GM18511 (cell line): ENCODE measurements at regions not wholly inside any gene's neighbourhood (a gene's known extent, or its start where the extent isn't known, plus 50 kb on each side); places are given as distances from the start of the nearest gene placed in this dataset.
"Not testable (repeated sequence)": the region's sequence is repeated elsewhere in the genome, so short reads cannot be mapped to it uniquely, and the experiment has no call there.

Experiments used
- ATAC-seq: cut with Tn5 transposase; IDR thresholded peaks from one replicate; pipeline ENCODE4 v1.9.1; 2021; ENCODE audit warnings: mild to moderate bottlenecking, moderate library complexity; ENCODE audit not compliant: unreplicated experiment

DNA sequence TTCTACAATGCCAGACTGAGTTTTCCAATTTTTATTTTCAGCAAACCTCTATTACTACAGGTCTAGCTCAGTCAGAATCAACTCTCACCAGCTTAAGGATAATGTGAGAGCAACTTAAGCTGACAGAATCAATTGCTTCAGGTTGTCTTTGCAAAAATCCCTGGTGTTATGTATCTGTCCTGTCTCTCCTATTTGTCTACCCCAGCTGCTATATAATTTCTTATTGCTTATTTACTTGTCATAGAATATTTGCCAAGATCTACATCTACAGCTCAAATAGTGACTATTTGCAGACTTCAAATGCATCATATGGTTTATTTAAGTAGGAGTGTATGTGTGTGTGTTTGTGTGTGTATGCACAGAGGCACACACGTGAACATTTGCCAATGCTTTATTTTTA is 54.1 kb downstream of the FOXG1 start:
- no peak for ATAC-seq

GRCh38 chr14:28821993-28822392 is 55.4 kb downstream of the FOXG1 start:
- no peak for ATAC-seq

DNA sequence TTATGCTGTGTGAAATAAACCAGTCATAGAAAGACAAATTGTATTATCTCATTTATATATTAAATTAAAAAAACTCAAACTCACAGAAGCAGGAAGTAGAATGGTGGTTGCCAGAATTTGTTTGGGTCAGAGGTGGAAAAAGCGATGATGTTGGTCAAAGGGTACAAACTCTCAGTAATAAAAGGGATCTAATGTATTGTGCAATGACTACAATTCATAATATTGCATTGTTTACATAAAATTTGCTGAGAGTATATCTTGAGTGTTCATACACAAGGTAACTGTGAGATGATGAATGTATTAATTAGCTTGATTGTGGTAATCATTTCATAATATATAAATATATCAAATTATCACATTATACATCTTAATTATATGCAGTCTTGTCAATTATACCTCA is 56.7 kb downstream of the FOXG1 start:
- no peak for ATAC-seq

DNA sequence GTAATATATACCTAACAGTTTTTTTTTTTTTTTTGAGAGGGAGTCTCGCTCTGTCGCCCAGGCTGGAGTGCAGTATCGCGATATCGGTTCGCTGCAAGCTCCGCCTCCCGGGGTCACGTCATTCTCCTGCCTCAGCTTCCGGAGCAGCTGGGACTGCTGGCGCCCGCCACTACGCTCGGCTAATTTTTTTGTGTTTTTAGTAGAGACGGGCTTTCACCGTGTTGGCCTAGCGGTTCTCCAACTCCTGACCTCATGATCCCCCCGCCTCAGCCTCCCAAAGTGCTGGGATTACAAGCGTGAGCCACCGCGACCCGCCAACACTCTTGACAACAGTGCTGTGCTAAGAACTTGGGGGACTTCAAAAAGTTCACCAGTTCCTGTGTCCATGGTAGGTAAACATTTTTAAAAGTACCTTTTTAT is 63.5 kb downstream of the FOXG1 start:
- ATAC-seq: no peak

GRCh38 chr14:28831126-28831525 is 64.5 kb downstream of the FOXG1 start:
- ATAC-seq: peak; percentile 99

- ATAC-seq: not testable (repeated sequence)
Measured at GRCh38 chr14:28842569-28842968, 76.0 kb downstream of the FOXG1 start.

DNA sequence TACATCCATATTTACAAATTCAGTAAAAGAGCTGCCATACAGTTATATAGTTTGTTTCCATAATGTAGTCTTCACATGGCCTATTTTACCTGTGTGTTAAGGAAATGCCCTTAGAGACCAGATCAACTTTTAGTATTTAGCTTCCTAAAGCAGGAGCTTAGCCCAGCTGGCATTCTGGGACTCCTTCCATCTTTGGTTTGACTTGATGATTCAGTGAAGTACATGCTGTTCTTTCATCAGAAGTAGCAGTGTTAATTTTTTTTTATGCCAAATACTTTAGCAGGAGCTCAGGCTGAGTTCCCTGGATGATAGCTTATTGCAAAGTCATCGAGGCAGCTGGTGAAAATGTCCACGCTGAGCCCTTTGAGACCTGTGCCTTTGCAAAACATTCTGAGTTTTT is 101.0 kb downstream of the FOXG1 start:
- no peak for ATAC-seq

- ATAC-seq: no peak
Measured at GRCh38 chr14:28870033-28870564, 103.5 kb downstream of the FOXG1 start.

DNA sequence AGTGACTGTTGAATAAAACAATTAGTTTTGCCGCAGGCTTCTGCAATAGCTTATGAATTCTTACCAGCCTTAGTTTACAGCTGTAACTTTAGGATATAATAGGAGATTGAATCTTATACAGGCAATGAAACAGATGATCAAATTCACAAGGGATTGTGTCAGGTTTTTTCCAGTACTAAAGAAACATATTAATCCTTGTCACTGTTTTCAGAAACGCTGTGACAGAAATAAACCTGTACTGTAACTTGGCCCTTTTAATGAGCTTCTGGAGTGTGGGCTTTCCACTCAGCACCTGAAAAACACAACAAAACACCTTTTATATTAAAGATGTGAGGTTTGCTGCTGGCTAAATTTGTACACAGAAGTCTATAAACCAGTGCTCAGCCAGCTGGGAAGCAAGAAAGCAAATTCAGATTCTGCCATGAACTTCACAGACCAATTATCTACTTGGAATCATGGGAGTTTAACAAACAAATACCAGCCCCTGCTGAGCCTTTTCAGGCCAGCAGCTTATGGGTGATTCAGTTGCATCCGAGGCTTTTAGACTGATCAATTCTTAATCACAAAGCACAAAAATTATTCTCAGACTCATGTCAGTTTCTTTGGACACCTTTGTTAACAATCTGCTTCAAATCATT is 109.5 kb downstream of the FOXG1 start:
- no peak for ATAC-seq

DNA sequence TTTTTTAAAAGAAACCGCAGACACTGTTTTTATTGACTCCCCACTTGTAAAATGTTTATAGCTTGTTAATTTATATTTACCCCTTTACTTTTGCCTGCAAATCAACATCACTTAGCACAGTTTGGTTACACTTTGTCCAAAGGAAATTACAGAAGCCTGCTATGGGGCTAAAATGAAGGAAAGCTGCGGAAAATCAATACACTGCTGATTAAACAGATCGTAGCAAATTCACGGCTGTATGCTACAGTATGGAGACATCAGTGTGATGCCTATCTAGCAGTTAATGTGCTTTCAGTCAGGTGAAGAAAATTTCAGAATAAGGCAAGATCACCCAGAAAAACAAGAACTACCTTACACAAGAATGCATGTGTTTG is 110.0 kb downstream of the FOXG1 start:
- no peak for ATAC-seq

GRCh38 chr14:28877923-28878322 is 111.3 kb downstream of the FOXG1 start:
- no peak for ATAC-seq

DNA sequence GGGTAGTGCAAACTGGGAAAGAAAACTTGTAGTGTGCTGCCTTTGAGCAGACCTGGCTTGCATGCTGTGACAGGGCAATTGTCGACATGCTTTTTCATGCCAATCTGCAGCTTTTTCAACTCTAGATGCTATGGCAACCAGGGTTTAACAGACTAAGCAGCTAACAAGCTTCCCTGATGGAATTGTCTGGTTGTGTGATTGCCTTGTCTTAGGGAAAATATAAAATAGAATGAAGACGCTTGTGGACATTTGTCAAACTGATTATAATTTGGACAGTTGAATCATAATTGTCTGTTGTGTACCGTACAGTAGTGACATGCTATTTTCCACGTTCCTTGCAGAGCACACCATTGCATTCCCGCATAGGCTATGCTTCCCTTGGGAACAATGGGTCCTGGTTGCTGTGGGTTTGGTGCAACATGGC is 113.0 kb downstream of the FOXG1 start:
- no peak for ATAC-seq

DNA sequence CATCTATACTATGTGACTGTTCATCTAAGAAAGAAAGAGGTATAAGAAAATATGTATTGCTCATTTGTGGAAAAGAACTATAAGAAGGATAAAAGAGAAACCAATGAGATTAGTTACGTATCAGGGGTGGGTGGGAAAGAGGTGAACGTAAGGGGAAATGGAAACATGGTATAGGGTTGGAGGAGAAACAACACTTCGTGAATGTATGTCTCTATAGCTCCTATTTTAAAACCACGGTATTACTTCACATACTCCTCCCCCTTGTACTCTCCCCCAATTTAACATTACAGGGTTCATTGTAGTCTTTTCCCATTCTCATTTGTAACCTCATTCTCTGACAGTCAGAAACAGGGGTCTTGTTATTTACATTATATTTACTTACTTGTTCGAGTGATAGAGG is 120.4 kb downstream of the FOXG1 start:
- ATAC-seq: no peak

- no peak for ATAC-seq
Measured at GRCh38 chr14:28895389-28895788, 128.8 kb downstream of the FOXG1 start.

DNA sequence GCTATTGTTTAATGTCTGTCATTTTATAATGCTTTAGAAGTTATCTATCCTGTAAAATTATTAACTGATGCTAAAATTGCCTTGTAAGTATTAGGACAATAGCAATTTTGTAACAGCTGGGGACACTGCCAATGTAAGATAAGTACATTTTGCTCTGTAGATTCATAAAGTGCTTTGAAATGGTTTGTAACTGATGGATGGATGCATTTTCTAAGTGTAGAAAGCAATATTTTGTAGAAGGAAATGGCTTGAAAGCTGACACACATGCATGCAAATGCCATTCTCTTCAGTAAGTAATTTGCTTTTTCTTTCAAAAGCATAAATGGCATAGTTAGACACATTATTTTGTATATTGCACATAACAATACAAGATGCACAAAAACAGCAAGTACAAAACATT is 129.8 kb downstream of the FOXG1 start:
- ATAC-seq: no peak

DNA sequence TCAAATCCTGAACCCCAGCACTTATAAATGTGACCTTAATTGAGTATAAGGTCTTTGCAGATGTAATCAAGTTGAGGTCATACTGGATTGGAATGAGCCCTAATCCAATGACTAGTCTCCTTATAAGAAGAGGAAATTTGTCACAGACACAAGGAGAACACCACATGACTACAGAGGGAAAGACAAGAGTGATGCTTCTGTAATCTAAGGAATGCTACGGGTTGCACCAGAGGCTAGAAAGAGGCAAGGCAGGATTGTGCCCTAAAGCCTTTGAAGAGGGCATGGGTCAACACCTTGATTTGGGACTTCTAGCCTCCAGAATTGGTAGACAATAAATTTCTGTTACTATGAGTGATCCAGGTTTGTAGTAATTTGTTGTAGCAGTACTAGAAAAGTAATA is 135.0 kb downstream of the FOXG1 start:
- no peak for ATAC-seq

DNA sequence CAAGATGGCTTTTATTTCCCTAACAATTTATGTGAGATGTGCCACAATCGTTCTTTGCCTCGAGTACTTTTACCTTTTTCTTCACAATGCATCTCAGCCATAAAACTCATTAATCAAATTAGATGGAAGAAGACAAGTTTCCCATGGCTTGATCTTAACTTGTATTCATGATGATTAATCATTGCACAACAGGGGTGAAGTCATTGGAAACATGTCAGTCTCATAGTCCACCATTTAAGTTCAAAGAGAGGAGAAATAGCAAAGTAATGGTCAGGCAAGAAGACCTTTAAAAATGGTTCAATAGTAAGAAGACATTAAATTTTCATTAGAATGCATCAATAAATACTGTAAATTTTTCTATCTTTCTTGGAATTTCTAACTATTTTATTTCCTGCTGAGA is 136.3 kb downstream of the FOXG1 start:
- ATAC-seq: no peak

DNA sequence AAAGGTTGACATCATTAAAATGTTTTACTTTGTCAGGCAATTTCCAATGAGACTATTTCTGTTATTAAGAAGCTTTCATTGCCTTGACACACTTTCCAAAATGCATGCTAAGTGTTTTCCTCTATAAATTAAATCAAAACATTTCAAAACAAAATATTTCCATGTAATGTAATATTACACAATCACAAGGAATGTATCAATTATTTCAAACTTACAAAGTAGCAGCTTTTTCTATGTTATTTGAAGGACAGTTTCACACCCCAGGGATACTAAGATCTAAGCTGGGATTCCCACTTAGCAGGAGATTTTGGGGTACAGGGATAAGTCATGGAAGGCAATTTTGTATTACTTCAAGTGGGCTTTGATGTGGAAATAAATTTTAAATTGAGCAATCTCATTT is 144.9 kb downstream of the FOXG1 start:
- no peak for ATAC-seq

GRCh38 chr14:28913056-28913455 is 146.5 kb downstream of the FOXG1 start:
- no peak for ATAC-seq

- no peak for ATAC-seq
Measured at GRCh38 chr14:28926122-28926521, 159.5 kb downstream of the FOXG1 start.

- no peak for ATAC-seq
Measured at GRCh38 chr14:28931999-28932398, 165.4 kb downstream of the FOXG1 start.

GRCh38 chr14:28936601-28937000 is 170.0 kb downstream of the FOXG1 start:
- ATAC-seq: no peak

DNA sequence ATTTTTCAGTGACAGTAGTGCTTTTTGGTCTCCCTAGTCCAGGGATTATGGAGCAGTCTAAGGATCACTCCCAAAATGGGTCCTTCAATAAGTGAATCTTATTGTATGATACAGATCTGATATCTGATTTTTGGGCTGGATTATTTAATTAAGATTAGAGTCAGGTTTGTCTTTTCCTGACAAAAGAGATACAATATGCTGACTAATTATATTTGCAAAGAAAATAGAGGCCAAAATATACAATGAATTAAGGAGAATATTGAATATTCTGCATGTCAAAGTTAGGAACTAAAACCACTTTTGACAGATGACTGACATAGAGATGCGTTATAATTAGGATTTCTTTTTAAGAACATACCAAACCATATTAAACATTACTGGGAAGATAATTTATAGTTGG is 175.2 kb downstream of the FOXG1 start:
- ATAC-seq: no peak
